RPMI8226 (cell line): ENCODE measurements at regions not wholly inside any gene's neighbourhood (a gene's known extent, or its start where the extent isn't known, plus 50 kb on each side); places are given as distances from the start of the nearest gene placed in this dataset.

ENCODE experiments used
- DNase-seq: peaks from one replicate; pipeline ENCODE4 v3.0.0-alpha.2; 2015

GRCh38 chr11:112625814-112626213, 335.4 kb upstream of the NCAM1 start:
- no peak for DNase-seq

DNA sequence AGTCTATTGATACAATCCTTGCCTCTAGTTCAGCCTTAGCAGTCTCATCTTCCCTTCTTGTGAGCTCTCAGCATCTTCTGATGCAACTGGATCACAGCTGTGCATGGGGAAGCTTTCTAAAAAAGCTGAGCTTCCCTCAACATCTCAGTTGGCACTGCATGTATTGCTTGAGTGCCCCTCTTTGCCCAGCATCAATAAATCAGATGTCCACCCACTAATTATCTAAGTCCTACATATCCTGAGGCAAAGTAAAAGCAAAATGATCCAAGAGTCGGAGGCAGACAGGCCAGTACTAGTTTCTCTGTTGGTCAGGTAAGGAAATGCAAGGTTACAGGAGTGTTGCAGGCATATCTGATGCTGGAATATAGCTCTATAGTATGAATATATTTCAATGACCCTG, 334.5 kb upstream of the NCAM1 start:
- DNase-seq = no peak

DNA sequence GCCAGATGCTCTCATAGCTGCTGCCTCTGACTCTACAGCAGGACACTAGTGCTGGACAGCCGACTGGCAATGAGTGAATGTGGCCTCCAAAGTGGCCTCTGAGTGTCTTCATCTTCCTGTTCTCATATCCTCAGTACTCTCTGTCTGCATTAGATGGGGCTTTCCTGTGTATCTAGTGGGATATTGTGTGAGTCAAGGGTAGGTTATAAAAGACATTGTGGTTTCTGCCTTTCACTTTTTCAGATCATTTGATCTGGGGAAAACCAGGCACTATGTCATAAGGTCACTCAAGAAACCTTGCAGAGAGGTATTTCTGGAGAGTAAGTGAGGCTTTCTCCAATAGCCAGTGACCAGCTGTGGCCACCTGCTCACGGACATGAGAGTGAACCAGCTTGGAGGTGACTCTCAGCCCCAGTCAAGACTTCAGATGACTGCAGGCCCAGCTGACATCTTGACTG, 333.6 kb upstream of the NCAM1 start:
- DNase-seq = peak; percentile 24

DNA sequence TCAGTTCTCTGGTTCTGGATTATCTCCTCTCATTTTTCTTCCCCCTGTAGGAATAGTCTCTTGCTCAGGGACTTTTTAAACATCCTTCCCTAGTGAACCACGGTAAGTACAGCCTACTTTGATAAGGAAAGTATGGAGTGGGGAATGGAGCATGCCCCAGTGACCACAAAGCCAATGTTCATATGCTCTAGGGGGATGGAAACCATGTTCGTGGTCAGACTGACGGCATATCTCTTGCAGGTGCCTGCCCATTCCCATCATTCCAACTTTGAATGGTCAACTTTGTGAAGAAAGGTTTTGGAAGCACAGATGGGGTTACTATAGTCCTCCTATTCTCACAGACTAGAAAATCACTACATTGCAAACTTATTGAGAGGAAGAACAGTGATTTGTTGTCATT, 332.5 kb upstream of the NCAM1 start:
- no peak for DNase-seq

DNA sequence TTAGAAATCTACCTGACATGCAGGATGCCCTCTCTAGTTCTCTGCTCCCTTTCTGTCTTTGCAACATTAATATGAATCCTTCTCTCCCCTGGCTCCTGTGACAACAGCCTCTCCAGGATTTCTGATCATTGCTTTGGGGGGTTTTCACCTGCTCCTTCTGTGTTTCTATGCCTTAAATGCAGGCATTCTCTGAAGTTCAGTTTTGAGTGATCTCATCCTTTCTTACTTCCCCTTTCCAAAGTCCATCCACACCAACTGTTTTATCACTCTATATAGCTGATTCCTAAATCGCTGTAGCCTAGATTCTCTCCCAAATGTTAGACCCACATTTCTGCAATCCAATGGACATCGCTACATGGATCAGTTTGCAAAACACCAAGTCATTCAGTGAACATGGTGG, 330.7 kb upstream of the NCAM1 start:
- DNase-seq = peak; percentile 43

DNA sequence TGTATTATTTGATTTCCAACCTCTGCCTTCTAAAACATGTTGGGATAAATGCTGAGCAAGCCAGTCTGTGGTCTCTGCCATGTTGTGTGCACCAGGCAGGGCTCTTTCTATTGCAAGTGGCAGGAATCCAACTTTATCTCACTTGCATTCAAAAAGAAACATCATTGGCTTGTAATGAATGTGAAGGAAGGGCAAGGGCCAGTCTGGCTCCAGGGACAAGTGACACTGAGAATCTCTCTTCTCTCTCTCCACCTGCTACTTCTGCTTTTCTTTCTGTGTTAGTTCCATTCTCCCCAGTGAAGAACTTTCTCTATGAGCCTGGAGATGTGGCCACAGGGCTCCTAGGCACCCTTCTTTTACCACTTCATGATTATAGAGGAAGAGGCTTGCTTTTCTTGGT, 329.9 kb upstream of the NCAM1 start:
- peak; percentile 97 for DNase-seq

GRCh38 chr11:112632866-112633505, 328.2 kb upstream of the NCAM1 start:
- DNase-seq = peak; percentile 93

- DNase-seq = no peak
These were observed 326.7 kb upstream of the NCAM1 start for GRCh38 chr11:112634551-112634950.

GRCh38 chr11:112634995-112635737, 326.1 kb upstream of the NCAM1 start:
- DNase-seq = no peak

- no peak for DNase-seq
These were observed 324.1 kb upstream of the NCAM1 start for GRCh38 chr11:112637076-112637475.

DNA sequence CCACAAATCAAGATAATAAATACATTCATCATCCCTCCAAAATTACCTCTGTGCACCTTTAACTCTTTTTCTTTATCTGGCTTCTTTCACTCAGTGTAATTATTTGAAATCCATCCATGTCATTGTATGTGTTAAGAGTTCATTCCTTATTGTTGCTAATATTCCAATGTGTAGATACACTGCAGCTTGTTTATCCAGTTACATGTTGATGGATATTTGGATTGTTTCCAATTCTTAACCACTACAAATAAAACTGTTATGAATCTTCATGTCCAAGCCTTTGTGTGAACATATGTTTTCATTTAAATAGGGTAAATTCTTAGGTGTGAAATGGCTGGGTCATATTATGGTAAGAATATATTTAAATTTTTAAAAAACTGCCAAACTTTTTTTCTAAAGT, 323.3 kb upstream of the NCAM1 start:
- DNase-seq = no peak

- DNase-seq = no peak
These were observed 321.8 kb upstream of the NCAM1 start for GRCh38 chr11:112639469-112639868.

DNA sequence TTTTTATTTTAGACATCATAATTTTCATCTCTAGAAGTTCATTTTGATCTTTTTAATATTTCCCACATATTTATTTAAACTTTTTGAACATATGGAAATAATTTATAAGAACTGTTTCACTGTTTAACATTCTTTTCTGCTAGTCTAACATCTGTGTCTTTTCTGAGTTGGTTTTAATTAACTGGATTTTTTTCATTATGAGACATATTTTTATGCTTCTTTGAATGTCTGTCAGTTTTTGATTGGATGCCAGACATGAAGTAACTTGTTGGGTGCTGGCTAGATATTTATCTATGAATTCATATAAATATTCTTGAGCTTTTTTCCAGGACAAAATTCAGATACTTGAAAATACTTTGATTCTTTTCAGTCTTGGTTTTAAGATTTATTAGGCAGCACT, 317.8 kb upstream of the NCAM1 start:
- DNase-seq = no peak

DNA sequence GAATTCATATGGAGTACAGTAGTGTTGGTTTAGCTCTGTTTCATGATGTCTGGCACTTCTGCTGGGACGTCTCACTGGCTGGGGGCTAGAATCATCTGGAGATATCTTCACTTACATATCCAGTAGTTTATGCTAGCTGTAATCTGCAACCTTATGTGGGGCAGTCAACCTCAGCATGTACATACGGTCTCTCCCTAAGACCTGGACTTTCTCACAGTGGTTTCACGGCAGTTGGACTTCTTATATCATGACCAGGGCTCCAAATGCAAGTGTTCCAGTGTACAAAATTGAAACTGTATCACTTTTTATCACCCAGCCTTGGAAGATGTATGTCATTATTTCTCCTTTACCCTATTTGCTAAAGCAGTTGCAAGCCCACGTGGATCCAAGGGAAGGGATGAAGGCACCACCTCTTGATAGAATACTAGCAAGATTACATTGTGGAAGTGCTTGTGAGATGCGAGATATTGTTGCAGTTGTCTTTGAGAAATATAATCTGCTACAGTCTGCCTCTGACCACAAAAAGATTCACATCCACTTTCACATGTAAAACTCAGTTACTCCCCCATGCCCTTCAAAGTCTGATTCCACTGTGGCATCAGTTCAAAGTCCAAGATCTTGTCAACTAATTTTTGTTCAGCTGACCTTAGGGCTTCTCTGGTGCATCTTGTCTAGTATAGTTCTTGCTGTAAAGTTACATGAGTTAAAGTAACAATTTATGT, 316.6 kb upstream of the NCAM1 start:
- DNase-seq = peak; percentile 49

GRCh38 chr11:112649856-112650255, 311.4 kb upstream of the NCAM1 start:
- DNase-seq = no peak

GRCh38 chr11:112650527-112650926, 310.7 kb upstream of the NCAM1 start:
- DNase-seq = no peak

DNA sequence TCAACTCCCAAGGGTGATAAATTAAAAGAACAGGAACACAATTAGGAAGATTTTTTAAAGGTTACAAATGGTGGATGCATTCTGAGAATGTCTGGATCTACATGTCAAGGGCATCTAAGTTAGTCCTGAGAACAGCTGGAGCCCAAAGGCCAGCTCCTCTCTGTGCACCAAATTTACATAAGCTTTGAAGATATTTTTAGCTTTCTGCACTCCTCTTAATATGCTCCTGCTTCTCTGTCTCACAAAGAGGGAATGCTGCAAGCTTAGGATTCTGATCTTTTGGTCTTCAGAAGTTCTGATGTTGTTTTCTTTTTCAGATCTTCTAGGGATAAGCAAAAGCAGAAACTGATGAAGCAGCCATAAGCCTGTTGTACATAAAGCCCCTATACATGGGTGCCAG, 309.8 kb upstream of the NCAM1 start:
- DNase-seq = no peak

DNA sequence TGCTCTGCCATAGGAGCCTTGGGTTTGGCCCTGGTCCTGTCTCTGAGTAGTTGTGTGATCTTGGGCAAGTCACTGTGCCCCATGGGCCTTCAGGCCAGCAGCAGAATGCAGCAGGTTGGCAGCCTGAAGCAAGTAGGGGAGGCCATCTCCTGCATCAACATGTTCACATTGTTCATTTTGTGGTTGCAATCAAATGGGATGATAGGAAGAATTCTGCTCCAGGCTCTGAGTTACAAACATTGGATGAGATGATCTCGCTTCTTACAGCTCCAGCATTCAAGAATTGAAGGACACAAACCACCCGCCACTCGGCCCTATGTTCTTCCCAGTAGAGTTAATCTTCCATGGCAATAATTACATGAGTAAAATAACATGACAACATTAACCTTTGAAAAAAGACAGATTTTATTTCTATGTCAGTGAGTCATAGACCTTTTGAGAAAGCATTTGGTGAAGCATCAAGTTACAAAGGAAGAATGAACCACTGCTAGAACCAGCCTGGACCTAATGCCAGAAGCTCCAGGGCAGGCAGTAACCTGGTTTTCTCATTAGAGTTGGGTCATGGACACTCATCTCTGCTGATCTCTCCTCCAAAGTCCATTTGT, 308.3 kb upstream of the NCAM1 start:
- DNase-seq = no peak

DNA sequence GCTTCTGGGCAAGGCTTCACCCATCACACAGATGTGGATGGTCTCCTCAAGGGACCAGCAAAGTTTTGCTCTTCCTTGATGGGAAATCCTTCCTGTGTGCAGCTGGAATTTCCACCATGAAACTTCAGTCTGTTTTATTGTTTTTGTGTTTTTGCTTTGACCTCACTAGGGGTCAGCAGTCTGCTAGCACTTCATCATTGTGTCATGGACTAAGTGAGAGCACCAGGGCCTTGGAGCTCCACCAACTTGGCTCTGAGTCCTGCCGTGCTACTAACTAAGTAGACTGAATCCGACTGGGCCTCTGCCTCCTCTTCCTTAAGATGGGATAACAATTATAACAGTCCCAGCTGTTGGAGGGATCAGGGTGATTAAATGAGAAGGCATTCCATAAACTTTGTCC, 305.8 kb upstream of the NCAM1 start:
- peak; percentile 48 for DNase-seq

- no peak for DNase-seq
These were observed 304.3 kb upstream of the NCAM1 start for GRCh38 chr11:112656772-112657428.

DNA sequence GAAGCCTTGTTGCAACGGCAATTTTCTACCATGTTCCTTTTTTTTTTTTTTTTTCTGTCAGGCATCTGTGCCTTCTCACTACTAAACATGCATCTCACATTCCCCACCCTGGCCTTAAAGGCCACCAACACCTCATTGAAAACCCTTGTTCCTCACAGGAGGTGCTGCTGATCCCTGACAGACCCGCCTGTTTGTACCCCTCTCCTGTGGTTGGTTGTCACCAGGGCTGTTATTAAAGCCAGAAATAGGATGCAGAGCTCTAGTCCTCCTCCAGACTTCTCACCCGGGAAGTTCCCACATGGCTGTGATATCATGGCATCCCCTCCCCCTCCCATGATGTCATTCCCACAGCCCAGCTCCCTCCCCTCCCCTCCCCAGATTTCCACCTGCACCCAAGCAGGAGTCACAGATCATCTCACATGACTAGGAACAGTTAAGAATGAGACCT, 302.8 kb upstream of the NCAM1 start:
- DNase-seq = no peak

DNA sequence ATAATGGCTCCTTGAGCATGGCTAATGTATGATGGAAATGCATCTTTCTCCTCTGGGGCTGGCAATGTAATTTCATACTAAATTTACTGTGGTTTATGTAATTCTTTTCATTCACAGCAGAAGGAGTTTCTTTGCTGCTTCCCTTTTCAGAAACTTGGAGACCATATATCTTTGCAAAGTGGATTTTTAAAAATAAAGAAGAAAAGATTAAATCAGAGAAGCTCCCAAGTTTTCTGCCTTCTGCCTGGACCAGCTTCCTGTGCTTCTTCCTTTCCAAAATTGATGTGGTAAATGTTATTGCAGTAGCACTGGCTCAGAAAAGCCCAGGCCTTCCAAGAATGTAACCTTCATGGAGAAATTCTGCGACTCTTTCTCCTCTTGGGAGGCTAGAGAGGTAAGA, 300.1 kb upstream of the NCAM1 start:
- DNase-seq = no peak

DNA sequence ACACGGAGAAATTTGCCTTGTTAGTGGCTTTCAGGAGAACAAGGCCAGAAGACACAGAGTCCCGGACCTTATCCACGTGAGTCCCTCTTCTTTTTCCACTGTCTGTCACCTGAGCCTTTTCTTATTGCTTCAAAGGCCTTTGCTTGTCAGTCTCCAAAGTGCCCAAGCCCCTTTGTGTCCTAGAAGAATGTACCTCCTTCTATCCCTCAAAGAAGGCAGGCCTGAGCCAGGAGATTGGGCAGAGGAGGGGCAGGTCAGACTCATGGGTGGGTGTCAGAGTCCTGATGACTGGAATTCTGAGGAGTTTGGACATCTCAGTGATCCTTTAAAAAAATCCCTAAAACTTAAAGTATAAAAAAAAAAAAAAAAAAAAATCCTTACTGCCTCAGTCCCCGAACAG, 299.6 kb upstream of the NCAM1 start:
- DNase-seq = no peak
